ENCODE measurements at regions not wholly inside any gene's neighbourhood (a gene's known extent, or its start where the extent isn't known, plus 50 kb on each side); places are given as distances from the start of the nearest gene placed in this dataset.
"Not testable (repeated sequence)": the region's sequence is repeated elsewhere in the genome, so short reads cannot be mapped to it uniquely, and the experiment has no call there.

- no peak for DNase-seq
These were observed 618.8 kb downstream of the HINT1 start for GRCh38 chr5:130546211-130546610.

- no peak for DNase-seq
These were observed 619.8 kb downstream of the HINT1 start for GRCh38 chr5:130545291-130545690.

GRCh38 chr5:130541617-130542221, 623.3 kb downstream of the HINT1 start:
- no peak for DNase-seq

- DNase-seq: no peak
These were observed 628.4 kb downstream of the HINT1 start for GRCh38 chr5:130536691-130537090.

GRCh38 chr5:130532786-130533185, 628.5 kb downstream of the CHSY3 start:
- no peak for DNase-seq

- no peak for DNase-seq
These were observed 625.5 kb downstream of the CHSY3 start for GRCh38 chr5:130529511-130530485.

- no peak for DNase-seq
These were observed 624.8 kb downstream of the CHSY3 start for GRCh38 chr5:130529111-130529510.

- no peak for DNase-seq
These were observed 624.2 kb downstream of the CHSY3 start for GRCh38 chr5:130528474-130528873.

GRCh38 chr5:130526708-130527107, 622.4 kb downstream of the CHSY3 start:
- DNase-seq: no peak

- no peak for DNase-seq
These were observed 615.9 kb downstream of the CHSY3 start for GRCh38 chr5:130520211-130520610.

- no peak for DNase-seq
These were observed 610.9 kb downstream of the CHSY3 start for GRCh38 chr5:130514984-130515690.

- DNase-seq: no peak
These were observed 598.4 kb downstream of the CHSY3 start for GRCh38 chr5:130502702-130503101.

- no peak for DNase-seq
These were observed 597.0 kb downstream of the CHSY3 start for GRCh38 chr5:130501151-130501865.

GRCh38 chr5:130500495-130500894, 596.2 kb downstream of the CHSY3 start:
- DNase-seq: not testable (repeated sequence)

GRCh38 chr5:130496215-130496614, 592.0 kb downstream of the CHSY3 start:
- no peak for DNase-seq

- no peak for DNase-seq
These were observed 584.0 kb downstream of the CHSY3 start for GRCh38 chr5:130488252-130488651.

- DNase-seq: no peak
These were observed 575.0 kb downstream of the CHSY3 start for GRCh38 chr5:130479045-130479804.

- DNase-seq: no peak
These were observed 572.1 kb downstream of the CHSY3 start for GRCh38 chr5:130476325-130476724.

- DNase-seq: no peak
These were observed 558.3 kb downstream of the CHSY3 start for GRCh38 chr5:130462516-130462915.

GRCh38 chr5:130455175-130455574, 550.9 kb downstream of the CHSY3 start:
- DNase-seq: no peak

GRCh38 chr5:130452744-130453143, 548.5 kb downstream of the CHSY3 start:
- no peak for DNase-seq

- no peak for DNase-seq
These were observed 532.2 kb downstream of the CHSY3 start for GRCh38 chr5:130436430-130436829.

Data from stimulated activated CD4-positive, alpha-beta T cell treated with anti-CD3 and anti-CD28 coated beads, Interleukin-1b, Interleukin-23, amount 100 ng/mL, for 48 hours (primary cell).